Liver (tissue), 8 donors: ENCODE measurements at regions not wholly inside any gene's neighbourhood (a gene's known extent, or its start where the extent isn't known, plus 50 kb on each side); places are given as distances from the start of the nearest gene placed in this dataset.

Experiments used
- DNase-seq: peaks from one replicate; pipeline ENCODE4 v3.0.0-alpha.2; 2017; ENCODE audit warnings: low spot score
- H3K27ac ChIP-seq, 2 donors: one replicate each; pipeline ENCODE4 v1.7.0; 2013; ENCODE audit warnings: inconsistent platforms in 2 of 2, low read length in 2 of 2, control low read depth in 1 of 2, low read depth in 1 of 2, mild to moderate bottlenecking in 1 of 2
- H3K27me3 ChIP-seq, 4 donors: one replicate each; pipeline versions ENCODE4 v1.6.1 to v1.7.0; 2013; ENCODE audit warnings: low read length in 3 of 4, inconsistent platforms in 1 of 4, mild to moderate bottlenecking in 1 of 4, moderate library complexity in 1 of 4; ENCODE audit not compliant: control insufficient read depth in 4 of 4, insufficient read depth in 4 of 4
- H3K36me3 ChIP-seq, 4 donors: one replicate each; pipeline versions ENCODE4 v1.6.1 to v1.7.0; 2013; ENCODE audit warnings: low read length in 3 of 4, mild to moderate bottlenecking in 3 of 4, low read depth in 1 of 4, moderate library complexity in 1 of 4; ENCODE audit not compliant: control insufficient read depth in 4 of 4, insufficient read depth in 3 of 4
- H3K4me1 ChIP-seq, 4 donors: one replicate each; pipeline versions ENCODE4 v1.6.1 to v1.7.0; 2013; ENCODE audit warnings: low read length in 3 of 4, mild to moderate bottlenecking in 3 of 4, moderate library complexity in 1 of 4; ENCODE audit not compliant: control insufficient read depth in 4 of 4, insufficient read depth in 4 of 4
- H3K4me3 ChIP-seq, 3 donors: one replicate each; pipeline versions ENCODE4 v1.6.1 to v1.7.0; 2013; ENCODE audit warnings: low read length in 3 of 3, control low read depth in 1 of 3, low read depth in 1 of 3, mild to moderate bottlenecking in 1 of 3
- H3K9ac ChIP-seq, 2 donors: one replicate each; pipeline ENCODE4 v1.7.0; 2013; ENCODE audit warnings: low read length in 2 of 2, mild to moderate bottlenecking in 2 of 2, moderate library complexity in 2 of 2, control low read depth in 1 of 2, low read depth in 1 of 2
- H3K9me3 ChIP-seq, 4 donors: one replicate each; pipeline versions ENCODE4 v1.6.1 to v1.7.0; 2013; ENCODE audit warnings: low read length in 3 of 4; ENCODE audit not compliant: control insufficient read depth in 4 of 4
- EGR1 ChIP-seq, 2 donors: IDR thresholded peaks; 2 replicates each; pipeline ENCODE4 v1.6.1; 2016 to 2018; ENCODE audit warnings: antibody characterized with exemption in 2 of 2, low read depth in 2 of 2
- FOXA1 ChIP-seq: IDR thresholded peaks from 2 replicates; pipeline ENCODE4 v1.6.1; 2016; ENCODE audit warnings: antibody characterized with exemption
- FOXA2 ChIP-seq: IDR thresholded peaks from 2 replicates; pipeline ENCODE4 v1.6.1; 2016; ENCODE audit warnings: antibody characterized with exemption
- GABPA ChIP-seq, 2 donors: IDR thresholded peaks in 1 of 2; conservative IDR thresholded peaks in 1 of 2; 2 replicates each; pipeline ENCODE4 v1.6.1; 2016; ENCODE audit warnings: antibody characterized with exemption in 2 of 2, mild to moderate bottlenecking in 1 of 2, moderate library complexity in 1 of 2
- HNF4A ChIP-seq, 2 donors: conservative IDR thresholded peaks; 2 replicates each; pipeline ENCODE4 v1.6.1; 2016; ENCODE audit warnings: antibody characterized with exemption in 2 of 2, mild to moderate bottlenecking in 2 of 2
- HNF4G ChIP-seq: IDR thresholded peaks from 2 replicates; pipeline ENCODE4 v1.6.1; 2016; ENCODE audit warnings: antibody characterized with exemption
- JUND ChIP-seq, 2 donors: IDR thresholded peaks; 2 replicates each; pipeline ENCODE4 v1.6.1; 2016; ENCODE audit warnings: antibody characterized with exemption in 2 of 2
- NR2F2 ChIP-seq: IDR thresholded peaks from 2 replicates; pipeline ENCODE4 v1.6.1; 2016; ENCODE audit warnings: antibody characterized with exemption
- RAD21 ChIP-seq, 2 donors: IDR thresholded peaks; 2 replicates each; pipeline ENCODE4 v1.6.1; 2016; ENCODE audit warnings: antibody characterized with exemption in 2 of 2, mild to moderate bottlenecking in 2 of 2
- RXRA ChIP-seq, 2 donors: IDR thresholded peaks; 2 replicates each; pipeline ENCODE4 v1.6.1; 2017 to 2018; ENCODE audit warnings: antibody characterized with exemption in 2 of 2, mild to moderate bottlenecking in 1 of 2
- SP1 ChIP-seq: IDR thresholded peaks from 2 replicates; pipeline ENCODE4 v1.6.1; 2018; ENCODE audit warnings: antibody characterized with exemption, mild to moderate bottlenecking
- TAF1 ChIP-seq: conservative IDR thresholded peaks from 2 replicates; pipeline ENCODE4 v1.6.1; 2016; ENCODE audit warnings: antibody characterized with exemption, mild to moderate bottlenecking
- YY1 ChIP-seq: IDR thresholded peaks from 2 replicates; pipeline ENCODE4 v1.6.1; 2016; ENCODE audit warnings: antibody characterized with exemption, mild to moderate bottlenecking
- WGBS: extraction: QIAGEN DNeasy Blood & Tissue Kit; methylation state at CpG from one replicate; pipeline ENCODE4 v1.1.7; 2013; 5-methylcytosine and 5-hydroxymethylcytosine counted together
- TF ChIP-seq, protein P1 (sequence below): IDR thresholded peaks from 2 replicates; pipeline ENCODE4 v1.6.1; 2016; ENCODE audit warnings: antibody characterized with exemption
- TF ChIP-seq, protein P2 (sequence below): IDR thresholded peaks from 2 replicates; pipeline ENCODE4 v1.6.1; 2016; ENCODE audit warnings: antibody characterized with exemption
- TF ChIP-seq, protein P3 (sequence below): fragments of 150-350 bp; IDR thresholded peaks from 2 replicates; pipeline ENCODE4 v1.5.1; 2017; ENCODE audit warnings: improper control_type of control experiment, low read depth, low read length; ENCODE audit not compliant: missing input control
- TF ChIP-seq, protein P4 (sequence below): IDR thresholded peaks from 2 replicates; pipeline ENCODE4 v1.6.1; 2016; ENCODE audit warnings: antibody characterized with exemption
- TF ChIP-seq, protein P5 (sequence below): IDR thresholded peaks from 2 replicates; pipeline ENCODE4 v1.6.1; 2016; ENCODE audit warnings: antibody characterized with exemption, mild to moderate bottlenecking
- donor health status: healthy.
- donor health status: healthy.
- donor health status: healthy.
- donor health status: healthy.
- donor health status: healthy.

DNA sequence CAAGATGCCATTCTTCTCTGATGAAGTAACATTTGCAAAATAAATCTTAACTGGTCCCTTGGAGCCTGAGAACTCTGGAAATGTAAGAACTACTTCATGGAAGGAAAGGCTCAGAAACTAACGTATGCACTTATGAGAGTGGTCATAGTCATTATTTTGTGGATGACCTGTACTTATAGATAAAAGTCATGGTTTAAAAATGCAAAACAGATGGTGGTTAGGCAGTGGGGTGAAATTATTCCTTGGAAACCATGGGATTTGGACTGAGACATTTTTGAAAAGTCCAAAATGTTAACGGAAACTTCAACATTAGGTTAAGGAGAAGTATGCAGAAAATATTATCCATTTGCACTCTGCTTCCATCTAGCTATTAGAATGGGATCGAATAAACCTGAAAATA, 223.0 kb downstream of the ICOS start:
- H3K9ac ChIP-seq, result no peak overlapping the region
- H3K9me3 ChIP-seq, result peaks cover 0 to 4% (median 0%) of the 10 kb centered on the region in 4 donors
- WGBS, result 87% methylated on average over 3 of the region's 3 CpGs

DNA sequence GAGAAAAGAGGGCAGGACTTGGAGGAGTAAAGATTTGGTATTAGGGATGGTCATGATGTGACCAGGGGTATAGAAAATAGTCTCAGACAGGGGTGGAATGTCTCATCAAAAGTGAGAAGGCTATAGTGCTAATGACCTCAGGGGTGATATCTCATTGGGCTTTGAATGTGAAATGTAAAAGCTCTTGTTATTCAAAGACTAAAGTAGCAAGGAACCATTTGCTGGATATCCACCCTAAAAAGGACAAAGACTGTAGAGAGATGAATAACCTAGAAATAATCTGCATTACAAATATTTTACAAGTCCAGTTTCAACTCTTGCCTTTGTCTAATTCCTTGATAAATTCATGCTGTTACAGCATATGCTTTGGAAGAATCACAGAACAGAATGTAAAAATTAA, 224.4 kb downstream of the ICOS start:
- Histone ChIP-seq H3K4me3 (no peak overlapping the region), H3K9me3 (peaks cover 0 to 4% (median 0%) of the 10 kb centered on the region in 4 donors), H3K27ac (no peak overlapping the region), H3K36me3 (no peaks in the 10 kb centered on the region), H3K27me3 (no peaks in the 10 kb centered on the region), H3K9ac (no peak overlapping the region), H3K4me1 (no peaks in the 10 kb centered on the region)
- DNase-seq, result no peak
- TF ChIP-seq HNF4A (conservative IDR thresholded peaks at IDR 0.05) (no peak), SP1 (no peak), GABPA (IDR thresholded peaks at IDR 0.05 in 1 of 2, conservative IDR thresholded peaks at IDR 0.05 in 1 of 2) (no peak), RAD21 (IDR thresholded peaks at IDR 0.05) (no peak), YY1 (no peak), EGR1 (IDR thresholded peaks at IDR 0.05; ENCODE audit: low read depth in 2 of 2) (no peak)
- TF ChIP-seq, protein P1, sequence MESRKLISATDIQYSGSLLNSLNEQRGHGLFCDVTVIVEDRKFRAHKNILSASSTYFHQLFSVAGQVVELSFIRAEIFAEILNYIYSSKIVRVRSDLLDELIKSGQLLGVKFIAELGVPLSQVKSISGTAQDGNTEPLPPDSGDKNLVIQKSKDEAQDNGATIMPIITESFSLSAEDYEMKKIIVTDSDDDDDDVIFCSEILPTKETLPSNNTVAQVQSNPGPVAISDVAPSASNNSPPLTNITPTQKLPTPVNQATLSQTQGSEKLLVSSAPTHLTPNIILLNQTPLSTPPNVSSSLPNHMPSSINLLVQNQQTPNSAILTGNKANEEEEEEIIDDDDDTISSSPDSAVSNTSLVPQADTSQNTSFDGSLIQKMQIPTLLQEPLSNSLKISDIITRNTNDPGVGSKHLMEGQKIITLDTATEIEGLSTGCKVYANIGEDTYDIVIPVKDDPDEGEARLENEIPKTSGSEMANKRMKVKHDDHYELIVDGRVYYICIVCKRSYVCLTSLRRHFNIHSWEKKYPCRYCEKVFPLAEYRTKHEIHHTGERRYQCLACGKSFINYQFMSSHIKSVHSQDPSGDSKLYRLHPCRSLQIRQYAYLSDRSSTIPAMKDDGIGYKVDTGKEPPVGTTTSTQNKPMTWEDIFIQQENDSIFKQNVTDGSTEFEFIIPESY, result no peak
- TF ChIP-seq, protein P2, sequence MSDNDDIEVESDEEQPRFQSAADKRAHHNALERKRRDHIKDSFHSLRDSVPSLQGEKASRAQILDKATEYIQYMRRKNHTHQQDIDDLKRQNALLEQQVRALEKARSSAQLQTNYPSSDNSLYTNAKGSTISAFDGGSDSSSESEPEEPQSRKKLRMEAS, result no peak
- TF ChIP-seq, protein P3, sequence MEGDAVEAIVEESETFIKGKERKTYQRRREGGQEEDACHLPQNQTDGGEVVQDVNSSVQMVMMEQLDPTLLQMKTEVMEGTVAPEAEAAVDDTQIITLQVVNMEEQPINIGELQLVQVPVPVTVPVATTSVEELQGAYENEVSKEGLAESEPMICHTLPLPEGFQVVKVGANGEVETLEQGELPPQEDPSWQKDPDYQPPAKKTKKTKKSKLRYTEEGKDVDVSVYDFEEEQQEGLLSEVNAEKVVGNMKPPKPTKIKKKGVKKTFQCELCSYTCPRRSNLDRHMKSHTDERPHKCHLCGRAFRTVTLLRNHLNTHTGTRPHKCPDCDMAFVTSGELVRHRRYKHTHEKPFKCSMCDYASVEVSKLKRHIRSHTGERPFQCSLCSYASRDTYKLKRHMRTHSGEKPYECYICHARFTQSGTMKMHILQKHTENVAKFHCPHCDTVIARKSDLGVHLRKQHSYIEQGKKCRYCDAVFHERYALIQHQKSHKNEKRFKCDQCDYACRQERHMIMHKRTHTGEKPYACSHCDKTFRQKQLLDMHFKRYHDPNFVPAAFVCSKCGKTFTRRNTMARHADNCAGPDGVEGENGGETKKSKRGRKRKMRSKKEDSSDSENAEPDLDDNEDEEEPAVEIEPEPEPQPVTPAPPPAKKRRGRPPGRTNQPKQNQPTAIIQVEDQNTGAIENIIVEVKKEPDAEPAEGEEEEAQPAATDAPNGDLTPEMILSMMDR, result no peak

More for the DNA sequence above, 223.0 kb downstream of the ICOS start:
- Histone ChIP-seq H3K4me1 (no peaks in the 10 kb centered on the region), H3K36me3 (no peaks in the 10 kb centered on the region), H3K27me3 (no peaks in the 10 kb centered on the region), H3K27ac (no peak overlapping the region), H3K4me3 (no peak overlapping the region)
- TF ChIP-seq EGR1 (IDR thresholded peaks at IDR 0.05; ENCODE audit: low read depth in 2 of 2) (no peak), NR2F2 (no peak), YY1 (no peak), TAF1 (no peak), RAD21 (IDR thresholded peaks at IDR 0.05) (no peak), FOXA1 (no peak), HNF4G (no peak), JUND (IDR thresholded peaks at IDR 0.05) (no peak), FOXA2 (no peak), RXRA (IDR thresholded peaks at IDR 0.05) (no peak)
- TF ChIP-seq, protein P3, result no peak
- TF ChIP-seq, protein P4, sequence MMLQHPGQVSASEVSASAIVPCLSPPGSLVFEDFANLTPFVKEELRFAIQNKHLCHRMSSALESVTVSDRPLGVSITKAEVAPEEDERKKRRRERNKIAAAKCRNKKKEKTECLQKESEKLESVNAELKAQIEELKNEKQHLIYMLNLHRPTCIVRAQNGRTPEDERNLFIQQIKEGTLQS, result no peak
- TF ChIP-seq, protein P5, sequence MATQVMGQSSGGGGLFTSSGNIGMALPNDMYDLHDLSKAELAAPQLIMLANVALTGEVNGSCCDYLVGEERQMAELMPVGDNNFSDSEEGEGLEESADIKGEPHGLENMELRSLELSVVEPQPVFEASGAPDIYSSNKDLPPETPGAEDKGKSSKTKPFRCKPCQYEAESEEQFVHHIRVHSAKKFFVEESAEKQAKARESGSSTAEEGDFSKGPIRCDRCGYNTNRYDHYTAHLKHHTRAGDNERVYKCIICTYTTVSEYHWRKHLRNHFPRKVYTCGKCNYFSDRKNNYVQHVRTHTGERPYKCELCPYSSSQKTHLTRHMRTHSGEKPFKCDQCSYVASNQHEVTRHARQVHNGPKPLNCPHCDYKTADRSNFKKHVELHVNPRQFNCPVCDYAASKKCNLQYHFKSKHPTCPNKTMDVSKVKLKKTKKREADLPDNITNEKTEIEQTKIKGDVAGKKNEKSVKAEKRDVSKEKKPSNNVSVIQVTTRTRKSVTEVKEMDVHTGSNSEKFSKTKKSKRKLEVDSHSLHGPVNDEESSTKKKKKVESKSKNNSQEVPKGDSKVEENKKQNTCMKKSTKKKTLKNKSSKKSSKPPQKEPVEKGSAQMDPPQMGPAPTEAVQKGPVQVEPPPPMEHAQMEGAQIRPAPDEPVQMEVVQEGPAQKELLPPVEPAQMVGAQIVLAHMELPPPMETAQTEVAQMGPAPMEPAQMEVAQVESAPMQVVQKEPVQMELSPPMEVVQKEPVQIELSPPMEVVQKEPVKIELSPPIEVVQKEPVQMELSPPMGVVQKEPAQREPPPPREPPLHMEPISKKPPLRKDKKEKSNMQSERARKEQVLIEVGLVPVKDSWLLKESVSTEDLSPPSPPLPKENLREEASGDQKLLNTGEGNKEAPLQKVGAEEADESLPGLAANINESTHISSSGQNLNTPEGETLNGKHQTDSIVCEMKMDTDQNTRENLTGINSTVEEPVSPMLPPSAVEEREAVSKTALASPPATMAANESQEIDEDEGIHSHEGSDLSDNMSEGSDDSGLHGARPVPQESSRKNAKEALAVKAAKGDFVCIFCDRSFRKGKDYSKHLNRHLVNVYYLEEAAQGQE, result no peak
- TF ChIP-seq, protein P2, result no peak
- TF ChIP-seq, protein P1, result no peak
- no peak for DNase-seq
